C4-2B (cell line): ENCODE measurements at regions not wholly inside any gene's neighbourhood (a gene's known extent, or its start where the extent isn't known, plus 50 kb on each side); places are given as distances from the start of the nearest gene placed in this dataset.

Experiments used
- CTCF ChIP-seq: fragments of 450-650 bp; conservative IDR thresholded peaks from 2 replicates; pipeline ENCODE4 v1.5.1; 2017; ENCODE audit warnings: mild to moderate bottlenecking
- ZFX ChIP-seq: fragments of 450-650 bp; IDR thresholded peaks from 2 replicates; pipeline ENCODE4 v1.6.1; 2017

GRCh38 chrX:84717343-84717742 is 215.1 kb upstream of the HDX start:
- TF ChIP-seq CTCF (no peak), ZFX (no peak)
